A673 (cell line): ENCODE measurements at regions not wholly inside any gene's neighbourhood (a gene's known extent, or its start where the extent isn't known, plus 50 kb on each side); places are given as distances from the start of the nearest gene placed in this dataset.

Source experiments
- BruUV-seq: library from RNA; stranded (reverse); fragments of 400-500 nt; replicated peaks from 2 replicates; lab custom pipeline; 2021; lab: Mats Ljungman, UMichigan
- CTCF ChIA-PET: fragments of 300-600 bp; sonication (Branson Sonifier 250); formaldehyde crosslinking; loops from one replicate; lab custom pipeline; 2022; ENCODE audit warnings: antibody characterized with exemption; lab: Charles Lee
- POLR2A ChIA-PET: fragments of 300-600 bp; sonication (Branson Sonifier 250); formaldehyde crosslinking; loops from one replicate; lab custom pipeline; 2022; ENCODE audit warnings: antibody characterized with exemption; ENCODE audit not compliant: low non-redundant PET; lab: Charles Lee
- DNase-seq: peaks from one replicate; pipeline ENCODE4 v3.0.0-alpha.2; 2015; ENCODE audit warnings: low spot score
- H3K27ac ChIP-seq: fragments of 200-600 bp; sonication (generic); 2 replicates; pipeline ENCODE4 v1.5.1; 2016; ENCODE audit warnings: mixed run types, low read depth, mild to moderate bottlenecking, mixed read lengths, antibody characterized with exemption, low read length; ENCODE audit not compliant: poor library complexity, severe bottlenecking
- H3K27me3 ChIP-seq: fragments of 200-600 bp; sonication (generic); replicated peaks from 2 replicates; pipeline ENCODE4 v1.6.1; 2017; ENCODE audit warnings: mixed run types, low read depth, mild to moderate bottlenecking, mixed read lengths, antibody characterized with exemption, low read length; ENCODE audit not compliant: insufficient read depth, poor library complexity
- H3K36me3 ChIP-seq: fragments of 200-600 bp; sonication (generic); 2 replicates; pipeline ENCODE4 v1.6.1; 2016; ENCODE audit warnings: mixed run types, mild to moderate bottlenecking, mixed read lengths, antibody characterized with exemption, low read length; ENCODE audit not compliant: insufficient read depth, poor library complexity, severe bottlenecking
- H3K4me1 ChIP-seq: fragments of 200-600 bp; sonication (generic); 2 replicates; pipeline ENCODE4 v1.6.1; 2017; ENCODE audit warnings: mixed run types, mild to moderate bottlenecking, mixed read lengths, antibody characterized with exemption, low read length; ENCODE audit not compliant: insufficient read depth, poor library complexity, severe bottlenecking
- H3K4me3 ChIP-seq: fragments of 200-600 bp; sonication (generic); 2 replicates; pipeline ENCODE4 v1.5.1; 2016; ENCODE audit warnings: low read depth, mixed run types, mild to moderate bottlenecking, mixed read lengths, low read length; ENCODE audit not compliant: poor library complexity, severe bottlenecking
- H3K9me3 ChIP-seq: fragments of 200-600 bp; sonication (generic); 2 replicates; pipeline ENCODE4 v1.6.1; 2016; ENCODE audit warnings: mixed run types, low read depth, mild to moderate bottlenecking, mixed read lengths, antibody characterized with exemption, low read length; ENCODE audit not compliant: poor library complexity, severe bottlenecking
- CTCF ChIP-seq: fragments of 300-800, 200-600 bp; sonication (generic); conservative IDR thresholded peaks from 2 replicates; pipeline ENCODE4 v1.5.1; 2017; ENCODE audit warnings: low read depth, mild to moderate bottlenecking, antibody characterized with exemption, low read length, moderate library complexity, mixed read lengths
- EZH2 ChIP-seq: fragments of 200-600 bp; sonication (generic); IDR thresholded peaks from 2 replicates; pipeline ENCODE4 v1.6.1; 2017; ENCODE audit warnings: borderline replicate concordance, low read depth, mild to moderate bottlenecking, mixed read lengths, antibody characterized with exemption, low read length; ENCODE audit not compliant: poor library complexity, severe bottlenecking
- intact Hi-C: fragments of 100-400 bp; cut with micrococcal nuclease; formaldehyde crosslinking; loops from one replicate; pipeline ENCODE4 v1.10.0; 2022; ENCODE audit not compliant: unreplicated experiment

GRCh38 chr9:75574569-75574968 is 315.9 kb upstream of the PCSK5 start:
- no peak for TF ChIP-seq CTCF
- no peak for TF ChIP-seq EZH2
- no TSS peak for BruUV-seq

GRCh38 chr9:75582870-75583269 is 307.6 kb upstream of the PCSK5 start:
- CTCF ChIA-PET, result no interaction called here
- no peaks in the 10 kb centered on the region for H3K36me3 ChIP-seq
- no peak overlapping the region for H3K27ac ChIP-seq
- BruUV-seq, result no TSS peak
- intact Hi-C loops, result loop anchor here (10.0 kb wide), 1 partner anchor 58 kb away; no protein-coding TSS in a partner anchor
- TF ChIP-seq EZH2 (no peak), CTCF (no peak)
- no peak overlapping the region for H3K4me3 ChIP-seq
- H3K4me1 ChIP-seq, result no peaks in the 10 kb centered on the region
- H3K27me3 ChIP-seq, result no peaks in the 10 kb centered on the region
- POLR2A ChIA-PET, result no interaction called here
- no peaks in the 10 kb centered on the region for H3K9me3 ChIP-seq
- no peak for DNase-seq

More at GRCh38 chr9:75574569-75574968, 315.9 kb upstream of the PCSK5 start:
- Histone ChIP-seq H3K9me3 (no peaks in the 10 kb centered on the region), H3K27me3 (no peaks in the 10 kb centered on the region), H3K36me3 (no peaks in the 10 kb centered on the region), H3K4me3 (no peak overlapping the region), H3K27ac (no peak overlapping the region), H3K4me1 (no peaks in the 10 kb centered on the region)
- intact Hi-C loops, result no loop called here
- ChIA-PET CTCF (no interaction called here), POLR2A (no interaction called here)
- DNase-seq, result no peak

GRCh38 chr9:75588808-75589207 is 301.7 kb upstream of the PCSK5 start:
- intact Hi-C loops, result loop anchor here (10.0 kb wide), 1 partner anchor 64 kb away; no protein-coding TSS in a partner anchor
- H3K27me3 ChIP-seq, result no peaks in the 10 kb centered on the region
- ChIA-PET CTCF (no interaction called here), POLR2A (no interaction called here)
- no peak overlapping the region for H3K27ac ChIP-seq
- H3K4me3 ChIP-seq, result no peak overlapping the region
- DNase-seq, result no peak
- H3K36me3 ChIP-seq, result no peaks in the 10 kb centered on the region
- no peaks in the 10 kb centered on the region for H3K9me3 ChIP-seq
- no TSS peak for BruUV-seq
- TF ChIP-seq CTCF (no peak), EZH2 (no peak)
- H3K4me1 ChIP-seq, result no peaks in the 10 kb centered on the region
